DOHH2 (cell line): ENCODE measurements at regions not wholly inside any gene's neighbourhood (a gene's known extent, or its start where the extent isn't known, plus 50 kb on each side); places are given as distances from the start of the nearest gene placed in this dataset.
A peak's percentile ranks its signal among the peaks of the same experiment; 100 is the strongest.

ENCODE experiments used
- H3F3A ChIP-seq: fragments of 200-600 bp; sonication (generic), shearing (Covaris generic); 2 replicates; pipeline ENCODE4 v1.6.0; 2016; ENCODE audit warnings: antibody characterized with exemption, mild to moderate bottlenecking; ENCODE audit not compliant: control insufficient read depth, insufficient read depth
- H3K27ac ChIP-seq: fragments of 200-600 bp; sonication (generic); 2 replicates; pipeline ENCODE4 v1.5.1; 2014; ENCODE audit warnings: low read depth, mild to moderate bottlenecking, low read length, moderate library complexity
- H3K27me3 ChIP-seq: fragments of 200-600 bp; sonication (generic); 2 replicates; pipeline ENCODE4 v1.6.1; 2014; ENCODE audit warnings: mild to moderate bottlenecking, low read length, mixed read lengths; ENCODE audit not compliant: control insufficient read depth
- H3K36me3 ChIP-seq: fragments of 200-600 bp; sonication (generic); 2 replicates; pipeline ENCODE4 v1.6.1; 2014; ENCODE audit warnings: mild to moderate bottlenecking, low read length, moderate library complexity, mixed read lengths; ENCODE audit not compliant: control insufficient read depth
- H3K4me1 ChIP-seq: fragments of 200-600 bp; sonication (generic); 2 replicates; pipeline ENCODE4 v1.6.1; 2014; ENCODE audit warnings: mild to moderate bottlenecking, low read length, mixed read lengths; ENCODE audit not compliant: control insufficient read depth
- H3K4me2 ChIP-seq: fragments of 200-600 bp; sonication (generic); 2 replicates; pipeline ENCODE4 v1.6.0; 2014; ENCODE audit warnings: mild to moderate bottlenecking, low read length, moderate library complexity
- H3K4me3 ChIP-seq: fragments of 200-600 bp; sonication (generic); 2 replicates; pipeline ENCODE4 v1.5.1; 2014; ENCODE audit warnings: mild to moderate bottlenecking, low read length, mixed read lengths
- H3K79me2 ChIP-seq: fragments of 200-600 bp; sonication (generic); 2 replicates; pipeline ENCODE4 v1.6.1; 2014; ENCODE audit warnings: mild to moderate bottlenecking, low read length, mixed read lengths; ENCODE audit not compliant: control insufficient read depth
- H3K9me2 ChIP-seq: fragments of 200-600 bp; sonication (generic); replicated peaks from 2 replicates; pipeline ENCODE4 v1.6.1; 2014; ENCODE audit warnings: mild to moderate bottlenecking, low read length, mixed read lengths; ENCODE audit not compliant: control insufficient read depth
- H3K9me3 ChIP-seq: fragments of 200-600 bp; sonication (generic); 2 replicates; pipeline ENCODE4 v1.6.1; 2014; ENCODE audit warnings: antibody characterized with exemption, low read length, mixed read lengths; ENCODE audit not compliant: control insufficient read depth, insufficient read depth
- H4K20me1 ChIP-seq: fragments of 200-600 bp; sonication (generic); 2 replicates; pipeline ENCODE4 v1.6.0; 2014; ENCODE audit warnings: low read depth, mild to moderate bottlenecking, antibody characterized with exemption, low read length, moderate library complexity; ENCODE audit not compliant: control insufficient read depth, insufficient read depth
- CTCF ChIP-seq: fragments of 200-600 bp; sonication (generic); IDR thresholded peaks from one replicate; pipeline ENCODE4 v1.5.1; 2014; ENCODE audit warnings: antibody characterized with exemption, mild to moderate bottlenecking, low read depth, low read length; ENCODE audit not compliant: poor library complexity, severe bottlenecking
- EZH2phosphoT487 ChIP-seq: fragments of 200-600 bp; sonication (generic); IDR thresholded peaks from 2 replicates; pipeline ENCODE4 v1.6.1; 2017; ENCODE audit warnings: borderline replicate concordance, mild to moderate bottlenecking, antibody characterized with exemption, low read length, moderate library complexity, mixed read lengths

- Histone ChIP-seq H3K27me3 (no peaks in the 10 kb centered on the region), H3K4me3 (no peak overlapping the region), H3F3A (no peaks in the 10 kb centered on the region), H3K9me2 (no peaks in the 10 kb centered on the region), H3K27ac (no peak overlapping the region), H3K4me2 (no peak overlapping the region), H3K79me2 (no peaks in the 10 kb centered on the region), H3K4me1 (no peaks in the 10 kb centered on the region), H4K20me1 (no peaks in the 10 kb centered on the region), H3K36me3 (no peaks in the 10 kb centered on the region), H3K9me3 (no peaks in the 10 kb centered on the region; the same call in 1 of the 2 replicates)
- TF ChIP-seq CTCF (no peak), EZH2phosphoT487 (no peak)
Observed at GRCh38 chr6:112770308-112770707, 423.2 kb downstream of the RFPL4B start.

GRCh38 chr6:112773187-112773586 is 426.1 kb downstream of the RFPL4B start:
- Histone ChIP-seq H3K9me2 (no peaks in the 10 kb centered on the region), H3K4me2 (no peak overlapping the region), H3K79me2 (no peaks in the 10 kb centered on the region), H4K20me1 (no peaks in the 10 kb centered on the region), H3K36me3 (no peaks in the 10 kb centered on the region), H3K4me1 (no peaks in the 10 kb centered on the region), H3K27ac (no peak overlapping the region), H3K9me3 (no peaks in the 10 kb centered on the region), H3F3A (no peaks in the 10 kb centered on the region), H3K27me3 (no peaks in the 10 kb centered on the region), H3K4me3 (no peak overlapping the region)
- TF ChIP-seq EZH2phosphoT487, result no peak

- H3F3A ChIP-seq, result no peaks in the 10 kb centered on the region
- no peaks in the 10 kb centered on the region for H3K36me3 ChIP-seq
- no peaks in the 10 kb centered on the region for H3K4me1 ChIP-seq
- no peaks in the 10 kb centered on the region for H3K79me2 ChIP-seq
- no peak overlapping the region for H3K4me2 ChIP-seq
- no peaks in the 10 kb centered on the region for H3K9me2 ChIP-seq
- H3K9me3 ChIP-seq, result no peaks in the 10 kb centered on the region
- H4K20me1 ChIP-seq, result no peaks in the 10 kb centered on the region
- TF ChIP-seq CTCF (no peak), EZH2phosphoT487 (no peak)
- no peak overlapping the region for H3K4me3 ChIP-seq
- no peak overlapping the region for H3K27ac ChIP-seq
- H3K27me3 ChIP-seq, result no peaks in the 10 kb centered on the region
Observed at GRCh38 chr6:112774319-112774718, 427.2 kb downstream of the RFPL4B start.

- Histone ChIP-seq H3K4me2 (no peak overlapping the region), H3K9me3 (no peaks in the 10 kb centered on the region), H3K79me2 (no peaks in the 10 kb centered on the region), H3K36me3 (no peaks in the 10 kb centered on the region), H3K27ac (no peak overlapping the region), H3F3A (no peaks in the 10 kb centered on the region), H3K4me3 (no peak overlapping the region), H3K27me3 (no peaks in the 10 kb centered on the region), H3K4me1 (no peaks in the 10 kb centered on the region), H4K20me1 (no peaks in the 10 kb centered on the region), H3K9me2 (no peaks in the 10 kb centered on the region)
- peak; percentile 71 for TF ChIP-seq CTCF
- no peak for TF ChIP-seq EZH2phosphoT487
Observed at GRCh38 chr6:112780498-112781096, 433.5 kb downstream of the RFPL4B start.
